Endothelial cell of umbilical vein (primary cell): ENCODE measurements at regions not wholly inside any gene's neighbourhood (a gene's known extent, or its start where the extent isn't known, plus 50 kb on each side); places are given as distances from the start of the nearest gene placed in this dataset.

Experiments used
- BruUV-seq: library from RNA; stranded (reverse); fragments of 400-500 nt; replicated peaks from 2 replicates; lab custom pipeline; 2021; lab: Mats Ljungman, UMichigan
- CTCF ChIA-PET: fragments of 300-600, 350-600 bp; sonication (Branson Sonifier 250); formaldehyde crosslinking; loops from one replicate; lab custom pipeline; 2021; ENCODE audit warnings: antibody characterized with exemption, inconsistent platforms; lab: Charles Lee
- POLR2A ChIA-PET: fragments of 300-600, 350-600 bp; sonication (Branson Sonifier 250); formaldehyde crosslinking; loops from one replicate; lab custom pipeline; 2021; ENCODE audit warnings: antibody characterized with exemption, inconsistent platforms; lab: Charles Lee
- DNase-seq: peaks from one replicate; pipeline ENCODE4 v3.0.0-alpha.2; 2011; ENCODE audit warnings: low read depth, low spot score
- FAIRE-seq: peaks from 2 replicates; lab custom pipeline; 2011; peaks lifted over from hg19 to GRCh38; lab: Jason Lieb, UNC
- H2AFZ ChIP-seq: 2 replicates; pipeline ENCODE4 v1.6.0; 2012; ENCODE audit warnings: low read depth, low read length, control low read depth, inconsistent platforms
- H3K27ac ChIP-seq: 2 replicates; pipeline ENCODE4 v1.5.1; 2011; ENCODE audit warnings: low read depth, mild to moderate bottlenecking, control low read depth, low read length, moderate library complexity; ENCODE audit not compliant: insufficient read depth
- H3K27me3 ChIP-seq, 2 experiments: 2 replicates each; pipeline versions ENCODE4 v1.6.0 to v1.6.1; 2011; ENCODE audit warnings: low read length in 2 of 2, mixed read lengths in 1 of 2; ENCODE audit not compliant: control insufficient read depth in 2 of 2, insufficient read depth in 2 of 2
- H3K36me3 ChIP-seq, 2 experiments: 2 replicates in 1 of 2; 3 replicates in 1 of 2; pipeline ENCODE4 v1.5.1; 2011; ENCODE audit warnings: low read length in 2 of 2, mild to moderate bottlenecking in 1 of 2, moderate library complexity in 1 of 2; ENCODE audit not compliant: control insufficient read depth in 2 of 2, insufficient read depth in 2 of 2; ENCODE audit errors: extremely low read depth in 1 of 2
- H3K4me1 ChIP-seq: 3 replicates; pipeline ENCODE4 v1.5.1; 2011; ENCODE audit warnings: mild to moderate bottlenecking, low read length; ENCODE audit not compliant: control insufficient read depth, insufficient read depth; ENCODE audit errors: extremely low read depth
- H3K4me2 ChIP-seq: 2 replicates; pipeline ENCODE4 v1.6.1; 2011; ENCODE audit warnings: low read length, control low read depth, mixed read lengths; ENCODE audit not compliant: insufficient read depth
- H3K4me3 ChIP-seq, 3 experiments: fragments of 200-600 bp in 1 of 3; sonication (generic), shearing (Covaris generic) in 1 of 3; replicated peaks in 1 of 3; 2 replicates each; pipeline ENCODE4 v1.5.1; 2011 to 2016; ENCODE audit warnings: control low read depth in 3 of 3, low read length in 3 of 3, mild to moderate bottlenecking in 2 of 3, inconsistent platforms in 1 of 3, low read depth in 1 of 3, moderate library complexity in 1 of 3; ENCODE audit not compliant: insufficient read depth in 1 of 3
- H3K79me2 ChIP-seq: 2 replicates; pipeline ENCODE4 v1.6.0; 2012; ENCODE audit warnings: low read length, inconsistent platforms; ENCODE audit not compliant: control insufficient read depth, insufficient read depth
- H3K9ac ChIP-seq: replicated peaks from 2 replicates; pipeline ENCODE3; 2011; ENCODE audit warnings: low read length, control low read depth; ENCODE audit not compliant: insufficient read depth; ENCODE audit errors: extremely low read depth
- H3K9me1 ChIP-seq: replicated peaks from 3 replicates; pipeline ENCODE4 v1.6.0; 2011; ENCODE audit warnings: mild to moderate bottlenecking, low read length; ENCODE audit not compliant: control insufficient read depth, insufficient read depth; ENCODE audit errors: extremely low read depth
- H3K9me3 ChIP-seq: replicated peaks from 2 replicates; pipeline ENCODE4 v1.5.1; 2012; ENCODE audit warnings: low read length, inconsistent platforms; ENCODE audit not compliant: control insufficient read depth, insufficient read depth
- H4K20me1 ChIP-seq: replicated peaks from 2 replicates; pipeline ENCODE3; 2011; ENCODE audit warnings: mild to moderate bottlenecking, low read length; ENCODE audit not compliant: control insufficient read depth, insufficient read depth; ENCODE audit errors: extremely low read depth
- EZH2 ChIP-seq: IDR thresholded peaks from 2 replicates; pipeline ENCODE4 v1.6.1; 2012; ENCODE audit warnings: borderline replicate concordance, low read depth, mild to moderate bottlenecking, moderate library complexity, low read length, inconsistent platforms; ENCODE audit not compliant: severe bottlenecking
- FOS ChIP-seq: IDR thresholded peaks from 2 replicates; pipeline ENCODE4 v1.6.1; 2011; ENCODE audit warnings: mild to moderate bottlenecking, low read length, moderate library complexity, borderline replicate concordance; ENCODE audit not compliant: insufficient read depth
- GATA2 ChIP-seq: IDR thresholded peaks from 2 replicates; pipeline ENCODE4 v1.7.0; 2011; ENCODE audit warnings: low read depth, mild to moderate bottlenecking, moderate library complexity, mixed read lengths, low read length; ENCODE audit not compliant: insufficient read length, insufficient read depth
- JUN ChIP-seq: IDR thresholded peaks from 2 replicates; pipeline ENCODE4 v1.6.1; 2011; ENCODE audit warnings: borderline replicate concordance, low read depth; ENCODE audit not compliant: insufficient read length, insufficient read depth
- MYC ChIP-seq: IDR thresholded peaks from one replicate; pipeline ENCODE4 v1.6.1; 2011; ENCODE audit warnings: mild to moderate bottlenecking, low read depth, low read length
- POLR2A ChIP-seq: IDR thresholded peaks from 2 replicates; pipeline ENCODE4 v1.6.1; 2012; ENCODE audit warnings: low read depth, mild to moderate bottlenecking, control low read depth, low read length
- POLR2AphosphoS5 ChIP-seq: IDR thresholded peaks from 2 replicates; pipeline ENCODE4 v1.6.1; 2012; ENCODE audit warnings: low read depth, mild to moderate bottlenecking, control low read depth, low read length, moderate library complexity; ENCODE audit not compliant: insufficient read depth
- dilution Hi-C: fragments of 300-500 bp; cut with MboI; formaldehyde crosslinking; loops from one replicate; pipeline ENCODE4 v1.15.0; 2019; ENCODE audit warnings: low sequenced_read_pairs; ENCODE audit not compliant: extremely low pct_ligation_motif_present
- intact Hi-C: fragments of 100-400 bp; cut with micrococcal nuclease; formaldehyde crosslinking; loops from one replicate; pipeline ENCODE4 v1.10.0; 2022
- TF ChIP-seq, protein P1 (sequence below), 2 donors: IDR thresholded peaks; 1 replicate in 1 of 2; 2 replicates in 1 of 2; pipeline ENCODE4 v1.5.1; 2011; ENCODE audit warnings: low read length in 2 of 2, mild to moderate bottlenecking in 2 of 2, moderate library complexity in 2 of 2, control low read depth in 1 of 2, inconsistent platforms in 1 of 2, low read depth in 1 of 2; ENCODE audit not compliant: insufficient read depth in 1 of 2; ENCODE audit errors: extremely low read depth in 1 of 2
- TF ChIP-seq, protein P2 (sequence below): IDR thresholded peaks from 2 replicates; pipeline ENCODE4 v1.6.1; 2011; ENCODE audit not compliant: insufficient read depth, insufficient read length

DNA sequence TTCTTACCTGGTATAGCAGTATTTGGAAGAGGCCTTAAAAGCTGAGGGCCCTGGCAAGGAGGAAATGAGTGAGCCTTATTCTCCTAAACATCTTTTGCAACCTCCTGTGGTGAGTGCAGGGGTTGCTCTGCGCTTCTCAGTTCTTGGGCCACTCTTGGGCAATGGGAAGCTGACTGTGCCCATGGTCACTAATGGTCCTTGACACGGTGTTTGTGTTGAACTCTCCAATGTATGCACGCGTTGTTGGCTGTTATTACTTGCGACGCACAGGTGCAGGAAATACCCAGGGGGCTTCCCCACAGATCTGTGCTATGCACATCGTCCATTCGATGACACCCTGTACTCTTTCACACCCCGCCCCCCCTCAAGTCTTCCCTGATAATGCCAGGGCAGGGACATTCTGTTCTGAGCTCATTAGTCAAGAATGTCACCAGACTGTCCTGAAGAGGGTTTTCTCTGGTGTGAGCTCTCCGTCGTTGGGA is 79.7 kb downstream of the EDN1 start:
- POLR2A ChIA-PET: no interaction called here
- intact Hi-C loops: no loop called here
- TF ChIP-seq MYC: no peak
- TF ChIP-seq FOS: no peak
- no peak for TF ChIP-seq JUN
- no peak for TF ChIP-seq GATA2
- TF ChIP-seq POLR2A: no peak
- no peak for TF ChIP-seq EZH2

DNA sequence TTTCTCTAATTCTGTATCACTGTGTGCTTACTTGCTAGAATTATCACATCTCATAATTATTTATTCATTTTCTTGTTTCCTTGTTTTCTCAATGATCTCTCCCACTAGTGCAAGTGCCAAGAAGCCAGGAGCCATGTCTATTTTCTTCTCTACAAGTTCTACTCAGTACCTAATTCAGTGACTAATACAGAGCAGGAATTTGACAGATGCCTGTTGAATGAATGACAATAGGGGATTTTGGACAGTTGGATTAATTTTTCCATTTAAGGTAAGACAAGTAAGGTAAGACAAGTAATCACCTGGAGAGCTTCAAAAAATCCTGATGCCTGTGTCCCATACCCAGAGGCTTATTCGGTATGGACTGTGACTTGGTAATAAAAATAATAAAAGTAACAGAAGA is 81.0 kb downstream of the EDN1 start:
- POLR2A ChIA-PET: no interaction called here

More for the DNA sequence above, 79.7 kb downstream of the EDN1 start:
- no peaks in the 10 kb centered on the region for H3K4me1 ChIP-seq
- H3K36me3 ChIP-seq: no peaks in the 10 kb centered on the region
- H3K27me3 ChIP-seq: no peaks in the 10 kb centered on the region
- no peak overlapping the region for H3K27ac ChIP-seq
- no peak overlapping the region for H3K4me2 ChIP-seq
- H3K9me3 ChIP-seq: no peaks in the 10 kb centered on the region
- no peaks in the 10 kb centered on the region for H4K20me1 ChIP-seq
- no peaks in the 10 kb centered on the region for H3K79me2 ChIP-seq
- BruUV-seq: no TSS peak
- dilution Hi-C loops: no loop called here
- H2AFZ ChIP-seq: no peak overlapping the region
- no peak overlapping the region for H3K4me3 ChIP-seq
- CTCF ChIA-PET: interaction anchor here (0.9 to 1.2 kb wide), 3 partner anchors 69 to 234 kb away, joined by 3 to 5 read pairs (median 3); no protein-coding TSS in a partner anchor
- no peak overlapping the region for H3K9ac ChIP-seq
- no peaks in the 10 kb centered on the region for H3K9me1 ChIP-seq
- no peak for DNase-seq
- FAIRE-seq: no peak

More for the DNA sequence above, 81.0 kb downstream of the EDN1 start:
- TF ChIP-seq POLR2AphosphoS5 (no peak), JUN (no peak), GATA2 (no peak), EZH2 (no peak), MYC (no peak), POLR2A (no peak), FOS (no peak)
- TF ChIP-seq, protein P1, sequence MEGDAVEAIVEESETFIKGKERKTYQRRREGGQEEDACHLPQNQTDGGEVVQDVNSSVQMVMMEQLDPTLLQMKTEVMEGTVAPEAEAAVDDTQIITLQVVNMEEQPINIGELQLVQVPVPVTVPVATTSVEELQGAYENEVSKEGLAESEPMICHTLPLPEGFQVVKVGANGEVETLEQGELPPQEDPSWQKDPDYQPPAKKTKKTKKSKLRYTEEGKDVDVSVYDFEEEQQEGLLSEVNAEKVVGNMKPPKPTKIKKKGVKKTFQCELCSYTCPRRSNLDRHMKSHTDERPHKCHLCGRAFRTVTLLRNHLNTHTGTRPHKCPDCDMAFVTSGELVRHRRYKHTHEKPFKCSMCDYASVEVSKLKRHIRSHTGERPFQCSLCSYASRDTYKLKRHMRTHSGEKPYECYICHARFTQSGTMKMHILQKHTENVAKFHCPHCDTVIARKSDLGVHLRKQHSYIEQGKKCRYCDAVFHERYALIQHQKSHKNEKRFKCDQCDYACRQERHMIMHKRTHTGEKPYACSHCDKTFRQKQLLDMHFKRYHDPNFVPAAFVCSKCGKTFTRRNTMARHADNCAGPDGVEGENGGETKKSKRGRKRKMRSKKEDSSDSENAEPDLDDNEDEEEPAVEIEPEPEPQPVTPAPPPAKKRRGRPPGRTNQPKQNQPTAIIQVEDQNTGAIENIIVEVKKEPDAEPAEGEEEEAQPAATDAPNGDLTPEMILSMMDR (IDR thresholded peaks at IDR 0.05; ENCODE audit: extremely low read depth in 1 of 2, insufficient read depth in 1 of 2, low read depth in 1 of 2, low read length in 2 of 2): no peak
- TF ChIP-seq, protein P2, sequence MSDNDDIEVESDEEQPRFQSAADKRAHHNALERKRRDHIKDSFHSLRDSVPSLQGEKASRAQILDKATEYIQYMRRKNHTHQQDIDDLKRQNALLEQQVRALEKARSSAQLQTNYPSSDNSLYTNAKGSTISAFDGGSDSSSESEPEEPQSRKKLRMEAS: no peak
- no peaks in the 10 kb centered on the region for H3K9me1 ChIP-seq
- dilution Hi-C loops: no loop called here
- no peaks in the 10 kb centered on the region for H3K27me3 ChIP-seq
- H3K9ac ChIP-seq: no peak overlapping the region
- H3K4me3 ChIP-seq: no peak overlapping the region
- H3K27ac ChIP-seq: no peak overlapping the region
- no peaks in the 10 kb centered on the region for H3K36me3 ChIP-seq
- no peaks in the 10 kb centered on the region for H4K20me1 ChIP-seq
- FAIRE-seq (no peak), DNase-seq (no peak)
- H3K4me1 ChIP-seq: no peaks in the 10 kb centered on the region
- BruUV-seq: no TSS peak
- H3K4me2 ChIP-seq: no peak overlapping the region
- H3K9me3 ChIP-seq: no peaks in the 10 kb centered on the region
- no peaks in the 10 kb centered on the region for H3K79me2 ChIP-seq
- intact Hi-C loops: no loop called here
- CTCF ChIA-PET: interaction anchor here (0.7 to 1.1 kb wide), 2 partner anchors 58 to 82 kb away, joined by 3 read pairs; no protein-coding TSS in a partner anchor
- H2AFZ ChIP-seq: no peak overlapping the region
